PC-9 (cell line): ENCODE measurements at regions not wholly inside any gene's neighbourhood (a gene's known extent, or its start where the extent isn't known, plus 50 kb on each side); places are given as distances from the start of the nearest gene placed in this dataset.

Experiments
- CTCF ChIP-seq: fragments of 200-600 bp; sonication (generic); conservative IDR thresholded peaks from 2 replicates; pipeline ENCODE4 v1.6.1; 2017; ENCODE audit warnings: mixed run types, antibody characterized with exemption, mild to moderate bottlenecking, moderate library complexity
- EZH2 ChIP-seq: fragments of 200-600 bp; sonication (generic); IDR thresholded peaks from 2 replicates; pipeline ENCODE4 v1.8.0; 2017; ENCODE audit warnings: antibody characterized with exemption, low read depth

DNA sequence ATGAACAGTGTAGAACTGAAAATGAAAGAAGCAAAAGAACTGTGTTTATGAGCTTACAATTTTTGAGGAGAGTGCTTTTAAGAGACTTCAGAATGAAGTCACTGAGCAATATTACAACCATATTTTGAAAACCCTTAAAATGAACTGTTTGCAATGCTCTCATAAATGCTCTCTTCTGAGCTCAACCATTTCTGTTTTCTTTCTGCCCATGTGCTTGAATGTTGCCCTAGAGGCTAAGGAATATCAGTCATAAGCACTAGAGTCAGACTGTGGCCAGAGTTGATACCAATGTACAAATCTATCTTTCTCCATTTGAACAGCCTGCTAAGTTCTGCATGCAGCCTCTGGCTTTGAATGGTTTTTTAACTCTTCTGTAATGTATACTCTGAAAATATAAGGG, 1092.8 kb downstream of the PCDH9 start:
- no peak for TF ChIP-seq CTCF
- TF ChIP-seq EZH2 = no peak
